CD14-positive monocyte (primary cell): ENCODE measurements at regions not wholly inside any gene's neighbourhood (a gene's known extent, or its start where the extent isn't known, plus 50 kb on each side); places are given as distances from the start of the nearest gene placed in this dataset.

ENCODE experiments used
- DNase-seq, 3 donors: peaks; one replicate each; pipeline ENCODE4 v3.0.0-alpha.2; 2011 to 2022
- H2AFZ ChIP-seq: 2 replicates; pipeline ENCODE4 v1.6.0; 2012; ENCODE audit warnings: mild to moderate bottlenecking, low read depth, low read length, inconsistent platforms; ENCODE audit not compliant: insufficient read depth, poor library complexity, severe bottlenecking
- H3K27ac ChIP-seq, 2 donors: 1 replicate in 1 of 2; 2 replicates in 1 of 2; pipeline ENCODE4 v1.5.1; 2012 to 2013; ENCODE audit warnings: low read length in 2 of 2, control low read depth in 1 of 2, inconsistent platforms in 1 of 2, low read depth in 1 of 2, mild to moderate bottlenecking in 1 of 2
- H3K27me3 ChIP-seq, 2 donors: one replicate each; pipeline versions ENCODE4 v1.6.0 to v1.6.1; 2011 to 2013; ENCODE audit warnings: low read length in 2 of 2; ENCODE audit not compliant: control insufficient read depth in 2 of 2, insufficient read depth in 2 of 2
- H3K36me3 ChIP-seq, 2 donors: replicated peaks in 1 of 2; 1 replicate in 1 of 2; 2 replicates in 1 of 2; pipeline versions ENCODE4 v1.5.1 to v1.6.1; 2012 to 2013; ENCODE audit warnings: low read length in 2 of 2, control low read depth in 1 of 2, inconsistent platforms in 1 of 2, mild to moderate bottlenecking in 1 of 2; ENCODE audit not compliant: insufficient read depth in 2 of 2, control insufficient read depth in 1 of 2
- H3K4me1 ChIP-seq, 2 donors: 1 replicate in 1 of 2; 2 replicates in 1 of 2; pipeline versions ENCODE4 v1.5.1 to v1.6.1; 2012 to 2013; ENCODE audit warnings: low read length in 2 of 2, control low read depth in 1 of 2, inconsistent platforms in 1 of 2, mild to moderate bottlenecking in 1 of 2, moderate library complexity in 1 of 2; ENCODE audit not compliant: insufficient read depth in 2 of 2, control insufficient read depth in 1 of 2
- H3K4me2 ChIP-seq: replicated peaks from 2 replicates; pipeline ENCODE3; 2012; ENCODE audit warnings: low read length, moderate library complexity, mild to moderate bottlenecking; ENCODE audit not compliant: poor library complexity, severe bottlenecking; ENCODE audit errors: extremely low read depth
- H3K4me3 ChIP-seq, 3 experiments: fragments of 200-600 bp in 1 of 3; sonication (generic) in 1 of 3; replicated peaks in 1 of 3; 1 replicate in 2 of 3; 2 replicates in 1 of 3; pipeline ENCODE4 v1.5.1; 2011 to 2013; ENCODE audit warnings: low read length in 3 of 3, mild to moderate bottlenecking in 3 of 3, control low read depth in 2 of 3, low read depth in 2 of 3, inconsistent platforms in 1 of 3, moderate library complexity in 1 of 3
- H3K79me2 ChIP-seq: 2 replicates; pipeline ENCODE4 v1.6.0; 2012; ENCODE audit warnings: mild to moderate bottlenecking, control low read depth, inconsistent platforms, low read length, moderate library complexity; ENCODE audit not compliant: insufficient read depth
- H3K9ac ChIP-seq: 2 replicates; pipeline ENCODE4 v1.6.0; 2017; ENCODE audit warnings: low read length, mild to moderate bottlenecking; ENCODE audit not compliant: insufficient read depth, poor library complexity, severe bottlenecking
- H3K9me3 ChIP-seq, 2 donors: replicated peaks in 1 of 2; 1 replicate in 1 of 2; 2 replicates in 1 of 2; pipeline versions ENCODE4 v1.5.1 to v1.6.1; 2012 to 2013; ENCODE audit warnings: low read length in 2 of 2, control low read depth in 1 of 2; ENCODE audit not compliant: control insufficient read depth in 1 of 2, insufficient read depth in 1 of 2
- H4K20me1 ChIP-seq: 2 replicates; pipeline ENCODE4 v1.6.0; 2012; ENCODE audit warnings: mild to moderate bottlenecking, low read length, control low read depth, moderate library complexity; ENCODE audit not compliant: insufficient read depth
- H3K27ac Mint-ChIP-seq, 7 donors: one replicate each; pipeline ENCODE4 v1.8.0; 2020; ENCODE audit warnings: mild to moderate bottlenecking in 7 of 7, mixed read lengths in 7 of 7, moderate library complexity in 6 of 7, inconsistent platforms in 2 of 7
- H3K27me3 Mint-ChIP-seq, 3 donors: one replicate each; pipeline ENCODE4 v1.8.0; 2021 to 2022; ENCODE audit warnings: low read depth in 3 of 3, mild to moderate bottlenecking in 3 of 3, mixed read lengths in 3 of 3, moderate library complexity in 3 of 3, inconsistent platforms in 1 of 3
- H3K36me3 Mint-ChIP-seq, 2 donors: one replicate each; pipeline ENCODE4 v1.8.0; 2020; ENCODE audit warnings: mixed read lengths in 2 of 2, inconsistent platforms in 1 of 2, mild to moderate bottlenecking in 1 of 2
- H3K4me1 Mint-ChIP-seq: one replicate; pipeline ENCODE4 v1.8.0; 2020; ENCODE audit warnings: mild to moderate bottlenecking, mixed read lengths
- H3K4me3 Mint-ChIP-seq, 2 donors: one replicate each; pipeline ENCODE4 v1.8.0; 2020; ENCODE audit warnings: mild to moderate bottlenecking in 2 of 2, mixed read lengths in 2 of 2, moderate library complexity in 1 of 2
- H3K9me3 Mint-ChIP-seq, 7 donors: one replicate each; pipeline ENCODE4 v1.8.0; 2020 to 2022; ENCODE audit warnings: mixed read lengths in 7 of 7, mild to moderate bottlenecking in 6 of 7, moderate library complexity in 6 of 7, inconsistent platforms in 2 of 7
- CTCF ChIP-seq: fragments of 200-600 bp; IDR thresholded peaks from one replicate; pipeline ENCODE4 v1.8.0; 2022; ENCODE audit warnings: antibody characterized with exemption, mild to moderate bottlenecking
- WGBS: methylation state at CpG from one replicate; pipeline ENCODE4 v1.1.5; 2013; ENCODE audit warnings: missing lambda C conversion rate; ENCODE audit not compliant: insufficient coverage; 5-methylcytosine and 5-hydroxymethylcytosine counted together
- intact Hi-C, 2 donors: fragments of 100-400 bp; cut with micrococcal nuclease; formaldehyde crosslinking; loops; one replicate each; pipeline versions ENCODE4 v1.15.0 to v1.15.1; 2023

- H3K9me3 Mint-ChIP-seq: peaks cover 1 to 10% (median 6%) of the 10 kb centered on the region in 7 donors
- H3K36me3 Mint-ChIP-seq: peaks cover 20 to 29% of the 10 kb centered on the region in 2 donors
- no peaks in the 10 kb centered on the region for H4K20me1 ChIP-seq
- no peak overlapping the region for H3K9ac ChIP-seq
- H3K27ac Mint-ChIP-seq: no peak overlapping the region
- H3K4me1 ChIP-seq: no peaks in the 10 kb centered on the region
- H3K36me3 ChIP-seq: peaks cover 2 to 17% of the 10 kb centered on the region in 2 donors
- H3K4me3 Mint-ChIP-seq: no peak overlapping the region
- DNase-seq: no peak
- no peak overlapping the region for H2AFZ ChIP-seq
- intact Hi-C loops: no loop called here
- no peaks in the 10 kb centered on the region for H3K79me2 ChIP-seq
- no peaks in the 10 kb centered on the region for H3K27me3 Mint-ChIP-seq
- H3K4me2 ChIP-seq: no peak overlapping the region
- TF ChIP-seq CTCF: no peak
- H3K27ac ChIP-seq: no peak overlapping the region
- H3K9me3 ChIP-seq: peaks cover 4 to 9% of the 10 kb centered on the region in 2 donors
- no peaks in the 10 kb centered on the region for H3K4me1 Mint-ChIP-seq
- H3K4me3 ChIP-seq: no peak overlapping the region
- H3K27me3 ChIP-seq: no peaks in the 10 kb centered on the region
These were observed 129.1 kb downstream of the BCL2L11 start for GRCh38 chr2:111249806-111250205.

- no peaks in the 10 kb centered on the region for H4K20me1 ChIP-seq
- no peaks in the 10 kb centered on the region for H3K27me3 Mint-ChIP-seq
These were observed 129.8 kb downstream of the BCL2L11 start for GRCh38 chr2:111250448-111251030.

More at GRCh38 chr2:111250448-111251030, 129.8 kb downstream of the BCL2L11 start:
- Histone ChIP-seq H2AFZ (no peak overlapping the region), H3K27me3 (no peaks in the 10 kb centered on the region), H3K79me2 (no peaks in the 10 kb centered on the region), H3K9ac (no peak overlapping the region), H3K9me3 (peaks cover 4 to 9% of the 10 kb centered on the region in 2 donors), H3K4me1 (no peaks in the 10 kb centered on the region), H3K27ac (no peak overlapping the region), H3K4me2 (no peak overlapping the region), H3K4me3 (no peak overlapping the region), H3K36me3 (peaks cover 2 to 17% of the 10 kb centered on the region in 2 donors)
- Mint-ChIP-seq H3K36me3 (peaks cover 20 to 29% of the 10 kb centered on the region in 2 donors), H3K9me3 (peaks cover 1 to 12% (median 6%) of the 10 kb centered on the region in 7 donors), H3K4me3 (no peak overlapping the region), H3K27ac (no peak overlapping the region), H3K4me1 (no peaks in the 10 kb centered on the region)
- intact Hi-C loops: no loop called here
- TF ChIP-seq CTCF: no peak
- no peak for DNase-seq
- WGBS: 100% methylated on average over 1 of the region's 1 CpG
